ENCODE measurements at regions not wholly inside any gene's neighbourhood (a gene's known extent, or its start where the extent isn't known, plus 50 kb on each side); places are given as distances from the start of the nearest gene placed in this dataset.

- no peaks in the 10 kb centered on the region; the same call in 1 of the 2 replicates for H3K4me1 ChIP-seq (ENCODE audit: insufficient read depth, low read length)
- no CpG with 5 or more reads among the region's 1 CpG for WGBS (ENCODE audit: extremely low coverage, insufficient read length, low lambda C conversion rate)
- Mint-ChIP-seq H3K27ac (no peak overlapping the region; a peak in 1 of 7 replicates), H3K4me1 (peaks cover 9 to 10% of the 10 kb centered on the region in 2 experiments), H3K27me3 (ENCODE audit: low read depth) (no peaks in the 10 kb centered on the region), H3K36me3 (ENCODE audit: insufficient read depth in 1 of 3, low read depth in 3 of 3) (no peaks in the 10 kb centered on the region), H3K9me3 (no peaks in the 10 kb centered on the region), H3K4me3 (no peak overlapping the region)
- H4K20me1 ChIP-seq (ENCODE audit: control insufficient read depth, insufficient read depth, insufficient read length): no peaks in the 10 kb centered on the region
- H3K4ac ChIP-seq (ENCODE audit: low read depth, low read length): no peak overlapping the region
- H3K23ac ChIP-seq (ENCODE audit: insufficient read length, low read depth, low read length): no peak overlapping the region
- H3K14ac ChIP-seq (ENCODE audit: insufficient read depth, low read length): no peak overlapping the region
- H2AFZ ChIP-seq (ENCODE audit: low read length): no peak overlapping the region
- H4K5ac ChIP-seq (ENCODE audit: insufficient read length, low read depth, low read length): no peak overlapping the region
- no peak overlapping the region for H2BK5ac ChIP-seq (ENCODE audit: insufficient read length, low read length)
- H3K4me2 ChIP-seq (ENCODE audit: insufficient read depth, insufficient read length, low read length): no peak overlapping the region
- H2AK5ac ChIP-seq (ENCODE audit: insufficient read length, low read length): no peak overlapping the region
- no peak overlapping the region for H3T11ph ChIP-seq (ENCODE audit: low read length)
- no peak overlapping the region for H3K18ac ChIP-seq (ENCODE audit: insufficient read length, low read depth, low read length)
- H2BK15ac ChIP-seq (ENCODE audit: low read depth, low read length): no peak overlapping the region
- no peak overlapping the region for H2BK120ac ChIP-seq (ENCODE audit: low read depth, low read length, poor library complexity, severe bottlenecking)
- H3K79me1 ChIP-seq (ENCODE audit: insufficient read depth, low read depth, low read length, poor library complexity, severe bottlenecking): no peaks in the 10 kb centered on the region
- no peaks in the 10 kb centered on the region for H3K27me3 ChIP-seq (ENCODE audit: insufficient read depth, low read length)
- no peak overlapping the region for H2BK12ac ChIP-seq (ENCODE audit: insufficient read length, low read depth, low read length)
- no peak for DNase-seq
- H3K27ac ChIP-seq (ENCODE audit: insufficient read length, low read depth, low read length): no peak overlapping the region
- no peak overlapping the region for H4K8ac ChIP-seq (replicated peaks; ENCODE audit: insufficient read length, low read depth, low read length)
- H2BK20ac ChIP-seq (ENCODE audit: low read depth, low read length, poor library complexity, severe bottlenecking): no peak overlapping the region
- no peak for TF ChIP-seq CTCF (conservative IDR thresholded peaks at IDR 0.05)
- no peak overlapping the region for H4K91ac ChIP-seq (ENCODE audit: insufficient read length, low read depth, low read length)
- no peaks in the 10 kb centered on the region for H3K9me3 ChIP-seq (ENCODE audit: control insufficient read depth, low read depth, low read length)
- no peaks in the 10 kb centered on the region for H3K23me2 ChIP-seq (ENCODE audit: insufficient read length, low read depth, low read length, poor library complexity, severe bottlenecking)
- H3K79me2 ChIP-seq (ENCODE audit: insufficient read depth, low read length): no peaks in the 10 kb centered on the region
- no peak overlapping the region for H3K9ac ChIP-seq (ENCODE audit: extremely low read depth, insufficient read length, low read length)
- no peak overlapping the region for H3K56ac ChIP-seq (ENCODE audit: insufficient read length, low read depth, low read length)
Observed at GRCh38 chr2:57907411-57907810, 139.2 kb upstream of the VRK2 start.

All from H9 (cell line).